GM12873 (cell line): ENCODE measurements at regions not wholly inside any gene's neighbourhood (a gene's known extent, or its start where the extent isn't known, plus 50 kb on each side); places are given as distances from the start of the nearest gene placed in this dataset.

Source experiments
- TF ChIP-seq, protein P1 (sequence below): IDR thresholded peaks from 2 replicates; pipeline ENCODE4 v1.5.1; 2012; ENCODE audit warnings: low read depth, mild to moderate bottlenecking, moderate library complexity, low read length, control low read depth; ENCODE audit not compliant: insufficient read depth; ENCODE audit errors: missing control alignments

DNA sequence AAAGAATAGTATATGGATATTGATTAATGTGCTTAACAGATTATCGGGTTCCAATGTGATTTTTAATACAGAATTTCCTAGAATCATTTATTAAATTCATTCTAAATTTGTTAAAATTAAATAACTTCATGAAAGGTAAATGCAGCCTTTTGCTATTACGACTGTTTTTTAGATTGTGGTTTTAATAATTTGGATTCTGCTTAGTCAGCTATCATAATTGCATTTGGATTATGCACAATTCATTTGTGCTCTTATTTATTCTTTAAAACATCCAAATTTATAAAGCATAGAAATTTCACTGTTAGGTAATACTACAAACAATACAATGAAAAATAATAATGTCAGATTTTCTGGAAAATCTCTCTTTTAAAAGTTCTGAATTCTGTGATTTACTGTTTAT, 1598.5 kb downstream of the EFNA5 start:
- TF ChIP-seq, protein P1, sequence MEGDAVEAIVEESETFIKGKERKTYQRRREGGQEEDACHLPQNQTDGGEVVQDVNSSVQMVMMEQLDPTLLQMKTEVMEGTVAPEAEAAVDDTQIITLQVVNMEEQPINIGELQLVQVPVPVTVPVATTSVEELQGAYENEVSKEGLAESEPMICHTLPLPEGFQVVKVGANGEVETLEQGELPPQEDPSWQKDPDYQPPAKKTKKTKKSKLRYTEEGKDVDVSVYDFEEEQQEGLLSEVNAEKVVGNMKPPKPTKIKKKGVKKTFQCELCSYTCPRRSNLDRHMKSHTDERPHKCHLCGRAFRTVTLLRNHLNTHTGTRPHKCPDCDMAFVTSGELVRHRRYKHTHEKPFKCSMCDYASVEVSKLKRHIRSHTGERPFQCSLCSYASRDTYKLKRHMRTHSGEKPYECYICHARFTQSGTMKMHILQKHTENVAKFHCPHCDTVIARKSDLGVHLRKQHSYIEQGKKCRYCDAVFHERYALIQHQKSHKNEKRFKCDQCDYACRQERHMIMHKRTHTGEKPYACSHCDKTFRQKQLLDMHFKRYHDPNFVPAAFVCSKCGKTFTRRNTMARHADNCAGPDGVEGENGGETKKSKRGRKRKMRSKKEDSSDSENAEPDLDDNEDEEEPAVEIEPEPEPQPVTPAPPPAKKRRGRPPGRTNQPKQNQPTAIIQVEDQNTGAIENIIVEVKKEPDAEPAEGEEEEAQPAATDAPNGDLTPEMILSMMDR = no peak

DNA sequence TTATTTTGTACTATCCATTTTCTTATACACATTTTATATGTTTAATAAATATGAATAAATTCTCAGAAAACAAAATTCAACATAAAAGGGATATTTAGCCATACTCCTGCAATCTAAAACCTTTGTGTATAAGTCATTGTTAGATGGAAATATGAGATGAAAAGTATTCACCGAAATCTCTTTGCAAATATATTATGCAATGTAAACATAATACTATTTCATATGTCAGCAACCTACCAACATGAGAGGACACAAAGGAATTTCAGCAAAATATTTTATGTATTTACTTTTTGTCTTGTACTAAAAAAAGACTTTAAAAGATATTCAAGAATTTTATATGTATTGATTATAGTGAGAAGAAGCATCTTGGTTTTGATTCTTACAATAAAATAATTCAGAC, 1623.4 kb downstream of the EFNA5 start:
- TF ChIP-seq, protein P1 = no peak

DNA sequence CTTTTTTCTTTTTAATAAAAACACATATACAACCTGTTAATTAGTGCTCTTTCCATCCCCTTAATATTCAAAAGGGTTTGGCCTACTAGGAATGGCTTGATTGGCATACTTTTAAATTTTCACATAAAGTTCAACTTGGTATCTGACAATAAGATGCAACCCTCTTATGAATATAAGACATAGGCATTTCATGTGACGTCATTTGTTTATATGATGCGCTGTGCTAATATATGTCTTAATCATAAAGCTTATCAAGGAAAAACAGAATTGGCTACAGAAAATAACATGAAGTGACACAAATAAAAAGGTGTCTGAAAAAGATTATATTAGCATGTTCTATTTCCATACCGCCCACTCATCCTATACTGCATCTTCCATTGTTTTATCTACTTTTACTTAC, 1642.4 kb downstream of the EFNA5 start:
- TF ChIP-seq, protein P1 = no peak

DNA sequence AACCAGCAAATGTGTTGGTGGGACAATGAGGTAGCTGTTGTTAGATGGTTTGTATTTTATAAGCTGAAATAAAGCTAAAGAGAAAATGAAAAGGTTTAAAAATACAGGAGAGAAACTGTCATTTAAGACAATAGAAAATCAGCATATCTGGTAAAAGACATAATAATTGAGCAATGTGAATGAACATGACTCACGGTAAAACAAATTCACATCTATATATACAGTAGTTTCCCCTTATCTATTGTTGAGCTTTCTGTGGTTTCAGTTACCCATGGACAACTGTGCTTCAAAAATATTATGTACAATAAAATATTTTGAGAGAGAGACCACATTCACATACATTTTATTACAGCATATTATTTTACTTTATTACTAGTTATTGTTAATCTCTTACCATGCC, 1649.8 kb downstream of the EFNA5 start:
- TF ChIP-seq, protein P1 = no peak

DNA sequence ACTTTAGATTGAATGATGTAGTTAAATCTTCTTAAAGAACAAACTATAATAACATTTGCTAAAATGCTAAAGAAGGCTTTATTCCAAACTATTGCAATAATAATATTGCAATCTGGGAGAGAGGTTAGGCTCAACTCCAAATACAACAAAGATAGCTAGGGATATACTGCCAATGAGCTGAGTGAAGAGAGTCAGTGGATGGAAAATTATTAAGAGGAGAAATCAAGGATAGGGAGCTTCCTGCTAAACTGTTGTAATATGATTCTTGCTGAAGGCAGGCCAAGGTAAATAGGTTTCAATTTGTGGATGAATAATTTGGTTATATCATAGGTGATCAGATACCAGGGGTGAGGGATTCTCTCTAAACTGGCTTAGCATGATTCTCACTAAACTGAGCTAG, 1651.5 kb downstream of the EFNA5 start:
- TF ChIP-seq, protein P1 = no peak

DNA sequence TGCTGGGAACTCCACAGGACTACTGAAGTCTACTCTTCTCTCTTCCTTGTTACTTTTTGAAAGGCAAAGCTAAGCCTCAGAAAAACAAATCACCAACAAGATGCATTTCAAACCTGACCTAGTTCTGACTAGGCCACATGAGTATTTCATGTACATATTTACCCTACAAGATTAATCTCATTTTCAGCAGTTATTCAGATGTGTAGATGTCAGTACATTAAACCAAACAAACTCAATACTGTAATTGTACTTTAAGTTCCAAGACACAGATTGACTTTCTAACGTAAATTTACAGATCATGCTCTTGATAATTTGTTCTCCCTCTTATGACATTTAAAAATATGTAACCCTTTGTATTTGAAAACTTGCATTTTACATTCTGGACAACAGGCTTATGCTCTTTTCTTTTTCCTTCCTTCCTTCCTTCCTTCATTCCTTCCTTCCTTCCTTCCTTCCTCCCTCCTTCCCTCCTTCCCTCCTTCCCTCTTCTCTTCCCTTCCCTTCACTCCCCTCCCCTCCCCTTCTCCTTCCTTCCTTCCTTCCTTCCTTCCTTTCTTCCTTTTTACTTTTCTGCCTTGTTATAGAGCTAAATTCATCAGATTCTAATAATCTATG, 1653.4 kb downstream of the EFNA5 start:
- TF ChIP-seq, protein P1 = no peak

DNA sequence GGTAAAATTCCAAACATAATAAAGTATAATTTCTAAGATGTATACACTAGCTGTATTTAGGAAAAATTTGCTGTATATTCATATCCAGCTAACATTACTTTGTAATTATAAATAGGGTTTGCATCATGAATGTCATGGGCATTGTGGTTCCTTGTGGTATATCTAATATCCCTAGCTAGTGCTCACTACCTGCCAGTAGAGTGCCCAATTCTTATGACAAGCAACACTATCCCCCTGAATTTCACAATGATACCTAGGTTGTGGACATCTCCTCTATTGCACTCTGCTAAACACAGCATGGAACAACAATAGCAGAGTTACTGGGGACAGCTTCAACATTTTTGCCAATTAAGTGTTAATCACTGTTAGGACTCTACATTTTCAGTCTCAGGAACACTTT, 1656.5 kb downstream of the EFNA5 start:
- TF ChIP-seq, protein P1 = no peak
